Thyroid gland (tissue), 4 donors: ENCODE measurements at regions not wholly inside any gene's neighbourhood (a gene's known extent, or its start where the extent isn't known, plus 50 kb on each side); places are given as distances from the start of the nearest gene placed in this dataset.

ENCODE experiments used
- DNase-seq, 2 donors: peaks; one replicate each; pipeline ENCODE4 v3.0.0-alpha.2; 2019
- H3K27ac ChIP-seq, 3 donors: fragments of 200-600 bp; sonication (generic); 1 replicate in 2 of 3; 2 replicates in 1 of 3; pipeline ENCODE4 v1.5.1; 2016 to 2019; ENCODE audit warnings: mild to moderate bottlenecking in 1 of 3, moderate library complexity in 1 of 3
- H3K27me3 ChIP-seq: fragments of 200-600 bp; sonication (generic); one replicate; pipeline ENCODE4 v1.5.1; 2019
- H3K36me3 ChIP-seq, 2 donors: fragments of 200-600 bp; sonication (generic); one replicate each; pipeline ENCODE4 v1.5.1; 2016 to 2019
- H3K4me1 ChIP-seq, 2 donors: fragments of 200-600 bp; sonication (generic); one replicate each; pipeline ENCODE4 v1.5.1; 2017 to 2019
- H3K4me3 ChIP-seq, 3 donors: fragments of 200-600 bp; sonication (generic); replicated peaks in 1 of 3; 1 replicate in 2 of 3; 2 replicates in 1 of 3; pipeline ENCODE4 v1.5.1; 2016; ENCODE audit warnings: mild to moderate bottlenecking in 1 of 3
- H3K9me3 ChIP-seq: fragments of 200-600 bp; sonication (generic); one replicate; pipeline ENCODE4 v1.5.1; 2017
- CTCF ChIP-seq, 6 experiments: fragments of 200-600 bp in 3 of 6; fragments of 450-650 bp in 3 of 6; sonication (generic) in 3 of 6; IDR thresholded peaks; one replicate each; pipeline ENCODE4 v1.5.1; 2016 to 2019; ENCODE audit warnings: antibody characterized with exemption in 6 of 6, mild to moderate bottlenecking in 2 of 6, inconsistent platforms in 1 of 6, moderate library complexity in 1 of 6
- POLR2A ChIP-seq, 2 donors: fragments of 450-650 bp; IDR thresholded peaks; one replicate each; pipeline ENCODE4 v1.6.1; 2017; ENCODE audit warnings: antibody characterized with exemption in 2 of 2, mild to moderate bottlenecking in 2 of 2, moderate library complexity in 1 of 2
- WGBS, 2 donors: methylation state at CpG; one replicate each; pipeline ENCODE4 v1.1.5; 2017; 5-methylcytosine and 5-hydroxymethylcytosine counted together
- intact Hi-C: fragments of 100-400 bp; cut with DNase I; formaldehyde crosslinking; loops from one replicate; pipeline ENCODE4 v1.15.1; 2023

DNA sequence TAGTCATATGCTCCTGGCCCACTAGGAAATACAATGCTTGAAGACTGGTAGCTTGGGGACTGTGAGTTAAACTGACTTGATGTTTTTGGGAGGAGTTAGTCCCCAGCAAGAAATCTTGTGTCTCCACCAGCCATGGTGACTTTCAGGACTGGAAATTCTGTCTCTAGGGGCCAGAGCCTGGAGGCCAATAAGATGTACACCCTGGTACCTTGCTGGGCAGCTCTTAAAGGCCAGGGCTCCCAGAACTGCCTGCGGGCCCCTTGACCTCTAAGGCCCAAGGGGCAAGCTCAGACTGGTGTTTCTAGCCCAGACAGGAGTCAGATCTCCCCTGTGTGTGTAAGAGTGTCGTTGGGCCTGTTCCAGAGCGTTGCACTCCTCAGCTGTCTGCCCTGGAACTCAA, 128.7 kb upstream of the C11orf58 start:
- DNase-seq, result no peak
- H3K4me3 ChIP-seq, result no peak overlapping the region
- no peaks in the 10 kb centered on the region for H3K27me3 ChIP-seq
- H3K36me3 ChIP-seq, result no peaks in the 10 kb centered on the region
- peaks cover 6 to 17% of the 10 kb centered on the region in 2 donors for H3K4me1 ChIP-seq
- intact Hi-C loops, result loop anchor here (5.0 kb wide), 3 partner anchors 667 to 1282 kb away; no protein-coding TSS in a partner anchor
- WGBS, 2 donors, result 78 to 83% methylated on average over 3 of the region's 3 CpGs
- H3K9me3 ChIP-seq, result no peaks in the 10 kb centered on the region
- H3K27ac ChIP-seq, result no peak overlapping the region
- TF ChIP-seq CTCF (IDR thresholded peaks at IDR 0.05) (no peak), POLR2A (IDR thresholded peaks at IDR 0.05) (no peak)

DNA sequence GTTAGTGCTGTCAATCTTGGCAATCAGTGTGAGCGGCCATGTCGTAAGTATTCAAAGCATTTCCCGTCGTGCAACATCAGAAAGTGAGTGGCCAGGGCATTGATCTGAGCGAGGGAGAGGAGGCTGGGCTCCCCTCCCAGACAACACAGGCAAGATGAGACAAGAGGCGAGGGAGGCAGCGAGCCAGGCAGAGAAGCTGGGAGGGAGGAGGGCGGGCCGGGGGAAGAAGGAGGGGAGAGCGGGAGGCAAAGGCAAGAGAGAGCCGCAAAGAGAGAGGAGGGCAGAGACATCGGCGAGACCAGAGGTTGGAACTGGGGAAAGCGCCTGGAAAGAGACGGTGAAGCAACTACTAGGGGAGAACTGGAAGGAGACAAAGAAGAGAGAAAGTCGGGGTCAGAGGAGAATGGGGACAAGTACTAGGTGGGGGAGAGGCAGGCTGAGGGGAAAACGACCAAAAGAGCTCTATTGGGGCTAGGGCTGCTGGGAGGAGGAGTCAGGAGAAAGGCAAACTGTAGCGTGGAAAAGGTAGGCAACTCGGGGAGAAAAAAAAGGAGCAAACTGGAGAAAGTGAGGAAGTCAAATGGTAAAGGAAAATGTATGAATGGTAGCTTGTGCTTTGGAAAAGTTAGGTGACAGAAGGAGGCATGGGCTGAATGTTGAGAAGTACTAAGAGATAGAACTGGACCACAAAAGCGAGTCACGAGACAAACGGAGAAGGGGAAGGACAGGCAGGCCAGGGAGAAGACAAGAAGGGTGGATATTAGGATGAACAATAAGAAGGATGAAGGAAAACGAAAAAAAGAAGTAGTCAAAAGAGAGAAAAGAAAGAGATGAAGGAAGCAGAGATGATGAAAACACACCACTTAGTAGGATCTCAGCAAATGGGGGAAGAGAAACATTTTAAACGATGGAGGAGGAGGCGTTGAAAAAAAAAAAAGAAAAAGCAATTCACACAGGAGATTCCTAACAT, 130.5 kb upstream of the C11orf58 start:
- 19 to 20% methylated on average over 25 of the region's 25 CpGs for WGBS, 2 donors
- TF ChIP-seq CTCF (IDR thresholded peaks at IDR 0.05), result no peak
- TF ChIP-seq POLR2A (IDR thresholded peaks at IDR 0.05), result peak in 1 of 2 donors; percentile 55
- Histone ChIP-seq H3K9me3 (no peaks in the 10 kb centered on the region), H3K27me3 (no peaks in the 10 kb centered on the region), H3K27ac (peak overlapping the region; percentile 87 to 97 (median 91)), H3K4me1 (peaks cover 7 to 16% of the 10 kb centered on the region in 2 donors), H3K36me3 (no peaks in the 10 kb centered on the region), H3K4me3 (peak overlapping the region; percentile 47 to 84 (median 59))
- peak; percentile 87 to 88 for DNase-seq
- intact Hi-C loops, result no loop called here

- DNase-seq, result peak; percentile 69 to 71
- TF ChIP-seq POLR2A (IDR thresholded peaks at IDR 0.05), result peak in 1 of 2 donors; percentile 39
- TF ChIP-seq CTCF (IDR thresholded peaks at IDR 0.05), result no peak
- Histone ChIP-seq H3K27me3 (no peaks in the 10 kb centered on the region), H3K4me1 (peaks cover 7 to 10% of the 10 kb centered on the region in 2 donors), H3K9me3 (no peaks in the 10 kb centered on the region), H3K4me3 (peak overlapping the region; percentile 47 to 84 (median 59)), H3K36me3 (no peaks in the 10 kb centered on the region), H3K27ac (peak overlapping the region; percentile 87 to 97 (median 91))
- 1 to 2% methylated on average over 63 to 81 of the region's 81 CpGs for WGBS, 2 donors
- intact Hi-C loops, result no loop called here
Observed at GRCh38 chr11:16606784-16607674, 131.4 kb upstream of the C11orf58 start.

GRCh38 chr11:16605894-16606783, 132.3 kb upstream of the C11orf58 start:
- H3K27me3 ChIP-seq, result no peaks in the 10 kb centered on the region

More at GRCh38 chr11:16605894-16606783, 132.3 kb upstream of the C11orf58 start:
- intact Hi-C loops, result no loop called here
- WGBS, 2 donors, result 1 to 2% methylated on average over 36 of the region's 36 CpGs
- peak; percentile 92 to 99 (median 94) for TF ChIP-seq CTCF (IDR thresholded peaks at IDR 0.05)
- peak in 1 of 2 donors; percentile 80 for TF ChIP-seq POLR2A (IDR thresholded peaks at IDR 0.05)
- peak; percentile 93 to 96 for DNase-seq
- Histone ChIP-seq H3K4me3 (peak overlapping the region; percentile 47 to 84 (median 59)), H3K9me3 (no peaks in the 10 kb centered on the region), H3K27ac (peak overlapping the region; percentile 91 to 97 (median 91)), H3K36me3 (no peaks in the 10 kb centered on the region), H3K4me1 (peaks cover 7 to 10% of the 10 kb centered on the region in 2 donors)
